CD4-positive, alpha-beta memory T cell (primary cell): ENCODE measurements at regions not wholly inside any gene's neighbourhood (a gene's known extent, or its start where the extent isn't known, plus 50 kb on each side); places are given as distances from the start of the nearest gene placed in this dataset.

Source experiments
- CTCF ChIA-PET: fragments of 350-600 bp; sonication (Branson Sonifier 250); formaldehyde crosslinking; loops from one replicate; lab custom pipeline; 2021; ENCODE audit warnings: inconsistent platforms; ENCODE audit not compliant: partially characterized antibody; lab: Charles Lee
- POLR2A ChIA-PET: fragments of 350-600 bp; sonication (Branson Sonifier 250); formaldehyde crosslinking; loops from one replicate; lab custom pipeline; 2021; ENCODE audit not compliant: partially characterized antibody; lab: Charles Lee
- DNase-seq, 5 donors: peaks; one replicate each; pipeline versions ENCODE4 v3.0.0 to v3.0.0-alpha.2; 2020 to 2022; ENCODE audit warnings: mixed read lengths in 1 of 5
- H3K27ac ChIP-seq: one replicate; pipeline ENCODE4 v1.7.0; 2013; ENCODE audit warnings: low read depth, low read length
- H3K27me3 ChIP-seq: 2 replicates; pipeline ENCODE4 v1.7.0; 2013; ENCODE audit warnings: mild to moderate bottlenecking, low read length, moderate library complexity; ENCODE audit not compliant: insufficient read depth
- H3K36me3 ChIP-seq: 2 replicates; pipeline ENCODE4 v1.7.0; 2013; ENCODE audit warnings: mild to moderate bottlenecking, low read length, moderate library complexity; ENCODE audit not compliant: insufficient read depth
- H3K4me1 ChIP-seq: 2 replicates; pipeline ENCODE4 v1.7.0; 2013; ENCODE audit warnings: mild to moderate bottlenecking, low read length, moderate library complexity; ENCODE audit not compliant: insufficient read depth
- H3K4me3 ChIP-seq, 2 donors: one replicate each; pipeline ENCODE4 v1.7.0; 2013; ENCODE audit warnings: low read length in 2 of 2, mild to moderate bottlenecking in 1 of 2
- H3K9me3 ChIP-seq, 2 donors: one replicate each; pipeline ENCODE4 v1.7.0; 2013; ENCODE audit warnings: low read length in 2 of 2, control low read depth in 1 of 2; ENCODE audit not compliant: control insufficient read depth in 1 of 2
- H3K27ac Mint-ChIP-seq, 7 donors: one replicate each; pipeline ENCODE4 v1.8.0; 2020 to 2021; ENCODE audit warnings: mixed read lengths in 7 of 7, mild to moderate bottlenecking in 6 of 7, inconsistent platforms in 3 of 7, moderate library complexity in 3 of 7
- H3K27me3 Mint-ChIP-seq, 2 donors: one replicate each; pipeline ENCODE4 v1.8.0; 2020 to 2021; ENCODE audit warnings: mixed read lengths in 2 of 2
- H3K36me3 Mint-ChIP-seq, 2 donors: one replicate each; pipeline ENCODE4 v1.8.0; 2020 to 2021; ENCODE audit warnings: mixed read lengths in 2 of 2, inconsistent platforms in 1 of 2, mild to moderate bottlenecking in 1 of 2
- H3K4me1 Mint-ChIP-seq, 4 donors: one replicate each; pipeline ENCODE4 v1.8.0; 2020 to 2021; ENCODE audit warnings: mixed read lengths in 4 of 4, mild to moderate bottlenecking in 1 of 4
- H3K4me3 Mint-ChIP-seq, 8 donors: one replicate each; pipeline ENCODE4 v1.8.0; 2020 to 2021; ENCODE audit warnings: mixed read lengths in 8 of 8, mild to moderate bottlenecking in 7 of 8, moderate library complexity in 6 of 8, inconsistent platforms in 3 of 8
- H3K9me3 Mint-ChIP-seq, 8 donors: one replicate each; pipeline ENCODE4 v1.8.0; 2020 to 2021; ENCODE audit warnings: mixed read lengths in 8 of 8, mild to moderate bottlenecking in 5 of 8, inconsistent platforms in 3 of 8, moderate library complexity in 1 of 8
- intact Hi-C: fragments of 100-400 bp; cut with micrococcal nuclease; formaldehyde crosslinking; loops from one replicate; pipeline ENCODE4 v1.15.1; 2023

- Histone ChIP-seq H3K27me3 (no peaks in the 10 kb centered on the region), H3K36me3 (no peaks in the 10 kb centered on the region), H3K4me3 (no peak overlapping the region), H3K27ac (no peak overlapping the region), H3K9me3 (peaks cover 0 to 6% of the 10 kb centered on the region in 2 donors), H3K4me1 (no peaks in the 10 kb centered on the region)
- Mint-ChIP-seq H3K4me3 (no peak overlapping the region), H3K27me3 (no peaks in the 10 kb centered on the region), H3K36me3 (no peaks in the 10 kb centered on the region), H3K27ac (no peak overlapping the region), H3K9me3 (peaks cover 0 to 20% (median 9%) of the 10 kb centered on the region in 8 donors), H3K4me1 (peaks cover 0 to 6% (median 0%) of the 10 kb centered on the region in 4 donors)
- DNase-seq = no peak
- intact Hi-C loops = no loop called here
- ChIA-PET CTCF (no interaction called here), POLR2A (no interaction called here)
Observed at GRCh38 chr7:125559921-125560320, 630.3 kb upstream of the POT1 start.

- H3K27ac ChIP-seq = no peak overlapping the region
- DNase-seq = no peak
- Mint-ChIP-seq H3K4me1 (peaks cover 0 to under 1% (median 0%) of the 10 kb centered on the region in 4 donors), H3K27ac (no peak overlapping the region), H3K9me3 (peaks cover 0 to 13% (median 8%) of the 10 kb centered on the region in 8 donors), H3K4me3 (no peak overlapping the region), H3K36me3 (no peaks in the 10 kb centered on the region), H3K27me3 (no peaks in the 10 kb centered on the region)
- CTCF ChIA-PET = no interaction called here
- intact Hi-C loops = no loop called here
- no peaks in the 10 kb centered on the region for H3K36me3 ChIP-seq
- POLR2A ChIA-PET = no interaction called here
- H3K9me3 ChIP-seq = no peaks in the 10 kb centered on the region
- no peak overlapping the region for H3K4me3 ChIP-seq
- H3K27me3 ChIP-seq = no peaks in the 10 kb centered on the region
- H3K4me1 ChIP-seq = no peaks in the 10 kb centered on the region
Observed at GRCh38 chr7:125555916-125556315, 626.3 kb upstream of the POT1 start.

- Mint-ChIP-seq H3K36me3 (no peaks in the 10 kb centered on the region), H3K9me3 (peaks cover 0 to 10% (median 4%) of the 10 kb centered on the region in 8 donors), H3K27me3 (no peaks in the 10 kb centered on the region), H3K27ac (no peak overlapping the region), H3K4me1 (no peaks in the 10 kb centered on the region), H3K4me3 (no peak overlapping the region)
- Histone ChIP-seq H3K4me3 (no peak overlapping the region), H3K36me3 (no peaks in the 10 kb centered on the region), H3K4me1 (no peaks in the 10 kb centered on the region), H3K27me3 (no peaks in the 10 kb centered on the region), H3K27ac (no peak overlapping the region), H3K9me3 (no peaks in the 10 kb centered on the region)
- no peak for DNase-seq
- intact Hi-C loops = no loop called here
- ChIA-PET POLR2A (no interaction called here), CTCF (no interaction called here)
Observed at GRCh38 chr7:125551008-125551407, 621.4 kb upstream of the POT1 start.

- H3K27ac ChIP-seq = no peak overlapping the region
- Mint-ChIP-seq H3K27me3 (no peaks in the 10 kb centered on the region), H3K9me3 (peaks cover 0 to 8% (median 0%) of the 10 kb centered on the region in 8 donors), H3K4me3 (no peak overlapping the region), H3K36me3 (no peaks in the 10 kb centered on the region), H3K27ac (no peak overlapping the region), H3K4me1 (no peaks in the 10 kb centered on the region)
- intact Hi-C loops = no loop called here
- H3K36me3 ChIP-seq = no peaks in the 10 kb centered on the region
- ChIA-PET POLR2A (no interaction called here), CTCF (no interaction called here)
- no peaks in the 10 kb centered on the region for H3K9me3 ChIP-seq
- DNase-seq = no peak
- no peaks in the 10 kb centered on the region for H3K4me1 ChIP-seq
- H3K4me3 ChIP-seq = no peak overlapping the region
- no peaks in the 10 kb centered on the region for H3K27me3 ChIP-seq
Observed at GRCh38 chr7:125547505-125547904, 617.9 kb upstream of the POT1 start.

GRCh38 chr7:125530553-125530952 is 600.9 kb upstream of the POT1 start:
- ChIA-PET POLR2A (no interaction called here), CTCF (no interaction called here)
- H3K27ac ChIP-seq = no peak overlapping the region
- Mint-ChIP-seq H3K4me3 (no peak overlapping the region), H3K27ac (no peak overlapping the region), H3K9me3 (peaks cover 0 to 8% (median 4%) of the 10 kb centered on the region in 8 donors), H3K4me1 (no peaks in the 10 kb centered on the region), H3K36me3 (no peaks in the 10 kb centered on the region), H3K27me3 (no peaks in the 10 kb centered on the region)
- no peaks in the 10 kb centered on the region for H3K9me3 ChIP-seq
- DNase-seq = no peak
- H3K27me3 ChIP-seq = no peaks in the 10 kb centered on the region
- intact Hi-C loops = no loop called here
- H3K4me3 ChIP-seq = no peak overlapping the region
- no peaks in the 10 kb centered on the region for H3K4me1 ChIP-seq
- no peaks in the 10 kb centered on the region for H3K36me3 ChIP-seq

- Mint-ChIP-seq H3K4me1 (no peaks in the 10 kb centered on the region), H3K36me3 (no peaks in the 10 kb centered on the region), H3K27ac (no peak overlapping the region), H3K9me3 (peaks cover 0 to 8% (median under 1%) of the 10 kb centered on the region in 8 donors), H3K4me3 (no peak overlapping the region), H3K27me3 (no peaks in the 10 kb centered on the region)
- no peak overlapping the region for H3K27ac ChIP-seq
- H3K36me3 ChIP-seq = no peaks in the 10 kb centered on the region
- no peaks in the 10 kb centered on the region for H3K9me3 ChIP-seq
- H3K27me3 ChIP-seq = no peaks in the 10 kb centered on the region
- DNase-seq = no peak
- ChIA-PET CTCF (interaction anchor here (0.6 kb wide), 1 partner anchor 1729 kb away, joined by 3 read pairs; no protein-coding TSS in a partner anchor), POLR2A (no interaction called here)
- H3K4me1 ChIP-seq = no peaks in the 10 kb centered on the region
- intact Hi-C loops = no loop called here
- no peak overlapping the region for H3K4me3 ChIP-seq
Observed at GRCh38 chr7:125529249-125529648, 599.6 kb upstream of the POT1 start.

GRCh38 chr7:125526958-125527357 is 597.3 kb upstream of the POT1 start:
- no peak overlapping the region for H3K4me3 Mint-ChIP-seq
- POLR2A ChIA-PET = no interaction called here
- no peaks in the 10 kb centered on the region for H3K27me3 ChIP-seq
- peaks cover 0 to 19% (median under 1%) of the 10 kb centered on the region in 8 donors for H3K9me3 Mint-ChIP-seq
- no peaks in the 10 kb centered on the region for H3K27me3 Mint-ChIP-seq
- H3K36me3 ChIP-seq = no peaks in the 10 kb centered on the region
- no peaks in the 10 kb centered on the region for H3K4me1 Mint-ChIP-seq
- H3K4me3 ChIP-seq = no peak overlapping the region
- no peaks in the 10 kb centered on the region for H3K36me3 Mint-ChIP-seq
- intact Hi-C loops = no loop called here
- H3K9me3 ChIP-seq = no peaks in the 10 kb centered on the region
- H3K4me1 ChIP-seq = no peaks in the 10 kb centered on the region
- no peak overlapping the region for H3K27ac Mint-ChIP-seq
- no peak for DNase-seq
- CTCF ChIA-PET = no interaction called here
- H3K27ac ChIP-seq = no peak overlapping the region

- no peak overlapping the region for H3K27ac ChIP-seq
Observed at GRCh38 chr7:125526092-125526491, 596.5 kb upstream of the POT1 start.

More at GRCh38 chr7:125526092-125526491, 596.5 kb upstream of the POT1 start:
- DNase-seq = no peak
- Mint-ChIP-seq H3K27ac (no peak overlapping the region), H3K9me3 (peaks cover 0 to 15% (median under 1%) of the 10 kb centered on the region in 8 donors), H3K4me1 (no peaks in the 10 kb centered on the region), H3K4me3 (no peak overlapping the region), H3K27me3 (no peaks in the 10 kb centered on the region), H3K36me3 (no peaks in the 10 kb centered on the region)
- Histone ChIP-seq H3K9me3 (no peaks in the 10 kb centered on the region), H3K4me1 (no peaks in the 10 kb centered on the region), H3K36me3 (no peaks in the 10 kb centered on the region), H3K27me3 (no peaks in the 10 kb centered on the region), H3K4me3 (no peak overlapping the region)
- CTCF ChIA-PET = no interaction called here
- intact Hi-C loops = no loop called here
- POLR2A ChIA-PET = no interaction called here
